ENCODE measurements at regions not wholly inside any gene's neighbourhood (a gene's known extent, or its start where the extent isn't known, plus 50 kb on each side); places are given as distances from the start of the nearest gene placed in this dataset.

GRCh38 chr7:84249656-84250055 is 55.1 kb upstream of the SEMA3A start:
- DNase-seq (ENCODE audit: low spot score) = no peak
- in situ Hi-C loops (cut with MboI; ENCODE audit: low pct_unique_long_range_greater_than_20kb, low sequenced_read_pairs, unreplicated experiment) = no loop called here
- TF ChIP-seq, protein P1, sequence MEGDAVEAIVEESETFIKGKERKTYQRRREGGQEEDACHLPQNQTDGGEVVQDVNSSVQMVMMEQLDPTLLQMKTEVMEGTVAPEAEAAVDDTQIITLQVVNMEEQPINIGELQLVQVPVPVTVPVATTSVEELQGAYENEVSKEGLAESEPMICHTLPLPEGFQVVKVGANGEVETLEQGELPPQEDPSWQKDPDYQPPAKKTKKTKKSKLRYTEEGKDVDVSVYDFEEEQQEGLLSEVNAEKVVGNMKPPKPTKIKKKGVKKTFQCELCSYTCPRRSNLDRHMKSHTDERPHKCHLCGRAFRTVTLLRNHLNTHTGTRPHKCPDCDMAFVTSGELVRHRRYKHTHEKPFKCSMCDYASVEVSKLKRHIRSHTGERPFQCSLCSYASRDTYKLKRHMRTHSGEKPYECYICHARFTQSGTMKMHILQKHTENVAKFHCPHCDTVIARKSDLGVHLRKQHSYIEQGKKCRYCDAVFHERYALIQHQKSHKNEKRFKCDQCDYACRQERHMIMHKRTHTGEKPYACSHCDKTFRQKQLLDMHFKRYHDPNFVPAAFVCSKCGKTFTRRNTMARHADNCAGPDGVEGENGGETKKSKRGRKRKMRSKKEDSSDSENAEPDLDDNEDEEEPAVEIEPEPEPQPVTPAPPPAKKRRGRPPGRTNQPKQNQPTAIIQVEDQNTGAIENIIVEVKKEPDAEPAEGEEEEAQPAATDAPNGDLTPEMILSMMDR (IDR thresholded peaks at IDR 0.05; ENCODE audit: extremely low read depth, insufficient read depth, missing control alignments) = no peak

- DNase-seq (ENCODE audit: low spot score) = no peak
- TF ChIP-seq, protein P1 (IDR thresholded peaks at IDR 0.05; ENCODE audit: extremely low read depth, insufficient read depth, missing control alignments) = no peak
Measured at GRCh38 chr7:84248843-84249242, 54.3 kb upstream of the SEMA3A start.

DNA sequence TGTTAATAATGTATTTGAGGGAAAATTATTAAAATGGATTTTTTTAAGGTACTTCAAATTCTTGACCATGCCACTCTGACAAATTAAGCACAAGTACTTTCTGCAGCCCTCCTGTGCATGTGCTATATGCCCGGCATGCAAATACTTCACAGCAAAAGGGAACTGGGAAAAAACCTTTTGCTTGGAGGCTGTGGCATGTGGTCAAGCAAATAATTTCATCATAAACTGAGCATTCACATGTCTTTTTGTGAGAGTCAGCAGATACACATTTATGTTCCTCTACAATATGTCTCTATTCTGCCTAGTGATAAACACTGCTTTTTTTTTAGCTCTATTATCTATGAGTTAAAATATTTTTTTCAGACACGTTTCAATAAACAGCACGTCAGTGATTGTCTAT is 53.7 kb upstream of the SEMA3A start:
- peak; percentile 7 for DNase-seq (ENCODE audit: low spot score)
- TF ChIP-seq, protein P1 (IDR thresholded peaks at IDR 0.05; ENCODE audit: extremely low read depth, insufficient read depth, missing control alignments) = no peak
- in situ Hi-C loops (cut with MboI; ENCODE audit: low pct_unique_long_range_greater_than_20kb, low sequenced_read_pairs, unreplicated experiment) = no loop called here

More at GRCh38 chr7:84248843-84249242, 54.3 kb upstream of the SEMA3A start:
- in situ Hi-C loops (cut with MboI; ENCODE audit: low pct_unique_long_range_greater_than_20kb, low sequenced_read_pairs, unreplicated experiment) = no loop called here

DNA sequence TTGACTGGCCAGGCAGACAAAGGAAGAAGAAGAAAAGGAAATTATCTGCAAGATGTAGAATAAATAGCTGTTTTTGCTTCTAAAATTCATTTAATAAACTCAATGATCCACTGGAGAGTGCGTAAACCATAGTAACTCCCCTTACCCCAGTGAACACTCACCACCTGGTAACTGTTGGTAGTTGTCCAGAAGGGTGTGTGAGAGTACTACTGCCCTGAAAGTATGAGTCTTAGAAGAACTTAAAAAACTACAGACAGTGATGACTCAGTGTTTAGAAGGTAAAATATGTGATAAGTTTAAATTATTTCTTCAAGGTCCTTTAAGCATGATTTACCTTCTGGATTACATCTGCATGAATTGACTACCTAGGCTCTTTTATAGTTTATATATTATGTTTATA is 53.0 kb upstream of the SEMA3A start:
- DNase-seq (ENCODE audit: low spot score) = no peak
- TF ChIP-seq, protein P1 (IDR thresholded peaks at IDR 0.05; ENCODE audit: extremely low read depth, insufficient read depth, missing control alignments) = peak; percentile 12
- in situ Hi-C loops (cut with MboI; ENCODE audit: low pct_unique_long_range_greater_than_20kb, low sequenced_read_pairs, unreplicated experiment) = no loop called here

DNA sequence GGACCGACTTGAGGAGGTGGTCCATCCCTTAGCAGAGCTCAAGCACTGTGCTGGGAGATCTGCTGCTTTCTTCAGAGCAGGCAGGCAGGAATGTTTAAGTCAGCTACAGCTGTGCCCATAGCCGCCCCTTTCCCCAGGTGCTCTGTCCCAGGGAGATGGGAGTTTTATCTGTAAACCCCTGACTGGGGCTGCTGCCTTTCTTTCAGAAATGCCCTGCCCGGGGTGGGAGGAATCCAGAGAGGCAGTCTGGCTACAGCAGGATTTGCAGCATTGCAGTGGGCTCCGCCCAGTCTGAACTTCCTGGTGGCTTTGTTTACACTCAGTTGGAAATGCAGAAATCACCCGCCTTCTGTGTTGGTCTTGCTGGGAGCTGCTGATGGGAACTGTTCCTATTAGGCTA is 51.2 kb upstream of the SEMA3A start:
- DNase-seq (ENCODE audit: low spot score) = no peak
- TF ChIP-seq, protein P1 (IDR thresholded peaks at IDR 0.05; ENCODE audit: extremely low read depth, insufficient read depth, missing control alignments) = no peak
- in situ Hi-C loops (cut with MboI; ENCODE audit: low pct_unique_long_range_greater_than_20kb, low sequenced_read_pairs, unreplicated experiment) = no loop called here

Data from GM13977 (cell line).